OCI-LY7 (cell line): ENCODE measurements at regions not wholly inside any gene's neighbourhood (a gene's known extent, or its start where the extent isn't known, plus 50 kb on each side); places are given as distances from the start of the nearest gene placed in this dataset.

ENCODE experiments used
- BruUV-seq: library from RNA; stranded (reverse); fragments of 400-500 nt; replicated peaks from 2 replicates; lab custom pipeline; 2021; lab: Mats Ljungman, UMichigan
- CTCF ChIA-PET: fragments of 300-600 bp; sonication (Branson Sonifier 250); formaldehyde crosslinking; loops from one replicate; lab custom pipeline; 2022; ENCODE audit warnings: antibody characterized with exemption; ENCODE audit not compliant: unreplicated experiment; lab: Charles Lee
- POLR2A ChIA-PET: fragments of 300-600 bp; sonication (Branson Sonifier 250); formaldehyde crosslinking; loops from one replicate; lab custom pipeline; 2022; ENCODE audit warnings: antibody characterized with exemption; lab: Charles Lee
- DNase-seq: peaks from one replicate; pipeline ENCODE4 v3.0.0-alpha.2; 2015; ENCODE audit warnings: low spot score
- H2AFZ ChIP-seq: fragments of 200-600 bp; sonication (generic), shearing (Covaris generic); 2 replicates; pipeline ENCODE4 v1.6.1; 2014; ENCODE audit warnings: mild to moderate bottlenecking, antibody characterized with exemption, low read length, moderate library complexity
- H3K27ac ChIP-seq: fragments of 200-600 bp; sonication (generic); 2 replicates; pipeline ENCODE4 v1.5.1; 2014; ENCODE audit warnings: mixed run types, low read depth, mild to moderate bottlenecking, moderate library complexity, low read length, inconsistent platforms; ENCODE audit not compliant: poor library complexity, severe bottlenecking
- H3K36me3 ChIP-seq: fragments of 200-600 bp; sonication (generic); 2 replicates; pipeline ENCODE4 v1.6.1; 2014; ENCODE audit warnings: mild to moderate bottlenecking, antibody characterized with exemption, low read length, moderate library complexity, mixed read lengths; ENCODE audit not compliant: insufficient read depth
- H3K4me1 ChIP-seq: fragments of 200-600 bp; sonication (generic); 2 replicates; pipeline ENCODE4 v1.5.1; 2014; ENCODE audit warnings: mild to moderate bottlenecking, low read length; ENCODE audit not compliant: insufficient read depth, poor library complexity, severe bottlenecking
- H3K4me2 ChIP-seq: fragments of 200-600 bp; sonication (generic); 2 replicates; pipeline ENCODE4 v1.6.1; 2014; ENCODE audit warnings: mild to moderate bottlenecking, low read length
- H3K4me3 ChIP-seq: fragments of 200-600 bp; sonication (generic); 2 replicates; pipeline ENCODE4 v1.5.1; 2014; ENCODE audit warnings: mild to moderate bottlenecking, low read depth, low read length; ENCODE audit not compliant: poor library complexity, severe bottlenecking
- H3K79me2 ChIP-seq: fragments of 200-600 bp; sonication (generic); 2 replicates; pipeline ENCODE4 v1.6.1; 2016; ENCODE audit warnings: low read depth, mild to moderate bottlenecking, low read length, moderate library complexity, mixed read lengths; ENCODE audit not compliant: insufficient read depth
- H3K9me2 ChIP-seq: fragments of 200-600 bp; sonication (generic); 2 replicates; pipeline ENCODE4 v1.6.1; 2016; ENCODE audit warnings: mild to moderate bottlenecking, low read length, mixed read lengths; ENCODE audit not compliant: insufficient read depth
- H3K9me3 ChIP-seq: fragments of 200-600 bp; sonication (generic); 2 replicates; pipeline ENCODE4 v1.6.1; 2014; ENCODE audit warnings: mild to moderate bottlenecking, mixed run types, low read length, mixed read lengths
- H4K20me1 ChIP-seq: fragments of 200-600 bp; sonication (generic); 2 replicates; pipeline ENCODE4 v1.6.1; 2014; ENCODE audit warnings: mild to moderate bottlenecking, antibody characterized with exemption, low read length, moderate library complexity, mixed read lengths; ENCODE audit not compliant: insufficient read depth
- EZH2phosphoT487 ChIP-seq: fragments of 200-600 bp; sonication (generic); IDR thresholded peaks from 2 replicates; pipeline ENCODE4 v1.6.1; 2018; ENCODE audit warnings: low read depth, borderline replicate concordance, mild to moderate bottlenecking, mixed run types, antibody characterized with exemption, low read length, moderate library complexity, mixed read lengths
- intact Hi-C: fragments of 100-400 bp; cut with micrococcal nuclease; formaldehyde crosslinking; loops from one replicate; pipeline ENCODE4 v1.10.0; 2022; ENCODE audit not compliant: unreplicated experiment
- TF ChIP-seq, protein P1 (sequence below): fragments of 200-600 bp; sonication (generic); conservative IDR thresholded peaks from 2 replicates; pipeline ENCODE4 v1.5.1; 2014; ENCODE audit warnings: mild to moderate bottlenecking, antibody characterized with exemption, low read length, moderate library complexity, mixed read lengths

DNA sequence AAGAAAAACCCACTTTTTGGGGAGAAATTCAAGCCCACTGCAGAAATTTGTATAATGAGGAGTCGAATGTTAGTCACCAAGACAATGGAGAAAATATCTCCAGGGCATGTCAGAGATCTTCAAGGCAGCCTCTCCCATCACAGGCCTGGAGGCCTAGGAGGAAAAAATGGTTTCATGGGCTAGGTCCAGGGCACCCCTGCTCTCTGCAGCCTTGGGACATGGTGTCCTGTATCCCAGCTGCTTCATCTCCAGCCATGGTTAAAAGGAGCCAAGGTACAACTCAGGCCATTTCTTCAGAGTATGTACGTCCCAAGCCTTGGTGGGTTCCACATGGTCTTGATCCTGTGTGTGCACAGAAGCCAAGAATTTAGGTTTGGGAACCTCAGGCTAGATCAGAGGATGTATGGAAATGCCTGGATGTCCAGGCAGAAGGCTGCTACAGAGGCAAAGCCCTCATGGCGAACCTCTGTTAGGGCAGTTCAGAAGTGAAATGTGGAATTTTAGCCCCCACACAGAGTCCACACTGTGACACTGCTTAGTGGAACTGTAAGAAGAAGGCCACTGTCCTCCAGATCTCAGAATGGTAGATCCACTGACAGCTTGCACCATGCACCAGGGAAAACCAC is 561.4 kb downstream of the ISL1 start:
- no peaks in the 10 kb centered on the region for H3K36me3 ChIP-seq
- ChIA-PET POLR2A (no interaction called here), CTCF (no interaction called here)
- intact Hi-C loops = no loop called here
- no peak overlapping the region for H2AFZ ChIP-seq
- H3K27ac ChIP-seq = no peak overlapping the region
- H3K9me3 ChIP-seq = no peaks in the 10 kb centered on the region; the same call in 1 of the 2 replicates
- no TSS peak for BruUV-seq
- no peaks in the 10 kb centered on the region for H3K4me1 ChIP-seq
- no peak overlapping the region for H3K4me2 ChIP-seq
- H3K4me3 ChIP-seq = no peak overlapping the region
- DNase-seq = no peak
- no peaks in the 10 kb centered on the region for H3K79me2 ChIP-seq
- no peaks in the 10 kb centered on the region for H4K20me1 ChIP-seq
- H3K9me2 ChIP-seq = no peaks in the 10 kb centered on the region; the same call in 1 of the 2 replicates
- TF ChIP-seq, protein P1, sequence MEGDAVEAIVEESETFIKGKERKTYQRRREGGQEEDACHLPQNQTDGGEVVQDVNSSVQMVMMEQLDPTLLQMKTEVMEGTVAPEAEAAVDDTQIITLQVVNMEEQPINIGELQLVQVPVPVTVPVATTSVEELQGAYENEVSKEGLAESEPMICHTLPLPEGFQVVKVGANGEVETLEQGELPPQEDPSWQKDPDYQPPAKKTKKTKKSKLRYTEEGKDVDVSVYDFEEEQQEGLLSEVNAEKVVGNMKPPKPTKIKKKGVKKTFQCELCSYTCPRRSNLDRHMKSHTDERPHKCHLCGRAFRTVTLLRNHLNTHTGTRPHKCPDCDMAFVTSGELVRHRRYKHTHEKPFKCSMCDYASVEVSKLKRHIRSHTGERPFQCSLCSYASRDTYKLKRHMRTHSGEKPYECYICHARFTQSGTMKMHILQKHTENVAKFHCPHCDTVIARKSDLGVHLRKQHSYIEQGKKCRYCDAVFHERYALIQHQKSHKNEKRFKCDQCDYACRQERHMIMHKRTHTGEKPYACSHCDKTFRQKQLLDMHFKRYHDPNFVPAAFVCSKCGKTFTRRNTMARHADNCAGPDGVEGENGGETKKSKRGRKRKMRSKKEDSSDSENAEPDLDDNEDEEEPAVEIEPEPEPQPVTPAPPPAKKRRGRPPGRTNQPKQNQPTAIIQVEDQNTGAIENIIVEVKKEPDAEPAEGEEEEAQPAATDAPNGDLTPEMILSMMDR = no peak
- no peak for TF ChIP-seq EZH2phosphoT487

DNA sequence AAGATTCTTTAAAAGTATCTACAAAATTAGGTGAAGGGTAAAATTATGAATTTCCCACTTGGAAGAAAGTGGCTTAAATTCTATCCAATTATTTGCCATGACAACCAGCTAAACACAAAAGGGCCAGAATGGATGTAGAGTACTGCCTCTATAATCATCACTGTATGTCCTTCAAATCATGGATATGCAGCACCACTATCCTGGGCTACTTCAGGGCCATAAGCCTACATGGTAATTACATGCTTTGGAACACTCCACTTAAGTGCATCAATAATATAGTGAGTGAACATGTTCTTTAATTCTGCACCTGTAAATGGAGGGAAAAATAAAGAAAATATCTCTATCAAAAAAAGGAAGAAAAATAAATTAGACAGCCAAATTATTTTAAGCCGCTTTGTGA is 575.2 kb downstream of the ISL1 start:
- Histone ChIP-seq H3K9me3 (no peaks in the 10 kb centered on the region), H3K4me2 (no peak overlapping the region), H3K9me2 (no peaks in the 10 kb centered on the region), H3K4me3 (no peak overlapping the region), H3K4me1 (no peaks in the 10 kb centered on the region), H3K79me2 (no peaks in the 10 kb centered on the region), H3K36me3 (no peaks in the 10 kb centered on the region), H2AFZ (no peak overlapping the region), H3K27ac (no peak overlapping the region), H4K20me1 (no peaks in the 10 kb centered on the region)
- no peak for TF ChIP-seq EZH2phosphoT487
- TF ChIP-seq, protein P1 = no peak
- ChIA-PET CTCF (no interaction called here), POLR2A (no interaction called here)
- intact Hi-C loops = no loop called here
- BruUV-seq = no TSS peak
- DNase-seq = no peak

DNA sequence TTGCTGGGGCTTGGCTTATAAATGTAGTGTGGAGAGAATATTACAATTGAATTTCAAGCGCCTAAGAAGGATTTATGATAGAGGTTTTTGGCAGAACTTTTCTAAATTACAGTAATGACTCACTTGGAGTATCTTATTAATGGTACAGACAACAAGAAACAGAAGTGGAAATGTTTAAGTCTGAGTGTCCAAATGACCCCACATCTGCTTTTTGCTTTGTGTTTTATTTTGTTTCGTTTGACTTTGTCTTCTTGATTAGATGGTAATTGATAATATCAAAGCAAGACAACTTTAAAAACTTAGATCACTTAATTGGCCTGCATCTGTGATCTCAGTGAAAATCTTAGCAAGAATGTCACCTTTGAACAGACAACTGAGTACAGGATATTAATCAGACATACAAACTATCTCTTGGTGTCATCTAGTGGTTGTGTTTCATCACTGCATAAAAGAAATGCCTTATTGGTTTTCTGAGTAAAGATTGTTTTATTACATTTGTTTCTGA is 577.4 kb downstream of the ISL1 start:
- H3K4me3 ChIP-seq = no peak overlapping the region
- H3K27ac ChIP-seq = no peak overlapping the region
- H3K9me2 ChIP-seq = no peaks in the 10 kb centered on the region
- intact Hi-C loops = no loop called here
- TF ChIP-seq EZH2phosphoT487 = no peak
- TF ChIP-seq, protein P1 = peak; percentile 63
- no peaks in the 10 kb centered on the region for H3K36me3 ChIP-seq
- H3K4me1 ChIP-seq = no peaks in the 10 kb centered on the region
- H3K4me2 ChIP-seq = no peak overlapping the region
- ChIA-PET CTCF (no interaction called here), POLR2A (interaction anchor here (1.0 kb wide), 1 partner anchor 14 kb away, joined by 3 read pairs; no protein-coding TSS in a partner anchor)
- peak; percentile 4 for DNase-seq
- no TSS peak for BruUV-seq
- no peaks in the 10 kb centered on the region for H4K20me1 ChIP-seq
- H3K9me3 ChIP-seq = no peaks in the 10 kb centered on the region
- no peak overlapping the region for H2AFZ ChIP-seq
- H3K79me2 ChIP-seq = no peaks in the 10 kb centered on the region
